ENCODE measurements at regions not wholly inside any gene's neighbourhood (a gene's known extent, or its start where the extent isn't known, plus 50 kb on each side); places are given as distances from the start of the nearest gene placed in this dataset.

- H3K27me3 ChIP-seq: no peaks in the 10 kb centered on the region
- no peak overlapping the region for H3K27ac ChIP-seq
- intact Hi-C loops (cut with DNase I; ENCODE audit: low total_unique reads): no loop called here
- H3K4me3 ChIP-seq: no peak overlapping the region
- H3K4me1 ChIP-seq: no peaks in the 10 kb centered on the region
- TF ChIP-seq POLR2A (IDR thresholded peaks at IDR 0.05) (no peak), CTCF (IDR thresholded peaks at IDR 0.05) (no peak)
- no peaks in the 10 kb centered on the region for H3K36me3 ChIP-seq
- no peak for DNase-seq
- no peaks in the 10 kb centered on the region for H3K9me3 ChIP-seq
These were observed 51.6 kb upstream of the PRDM8 start for GRCh38 chr4:80145739-80146138.

DNA sequence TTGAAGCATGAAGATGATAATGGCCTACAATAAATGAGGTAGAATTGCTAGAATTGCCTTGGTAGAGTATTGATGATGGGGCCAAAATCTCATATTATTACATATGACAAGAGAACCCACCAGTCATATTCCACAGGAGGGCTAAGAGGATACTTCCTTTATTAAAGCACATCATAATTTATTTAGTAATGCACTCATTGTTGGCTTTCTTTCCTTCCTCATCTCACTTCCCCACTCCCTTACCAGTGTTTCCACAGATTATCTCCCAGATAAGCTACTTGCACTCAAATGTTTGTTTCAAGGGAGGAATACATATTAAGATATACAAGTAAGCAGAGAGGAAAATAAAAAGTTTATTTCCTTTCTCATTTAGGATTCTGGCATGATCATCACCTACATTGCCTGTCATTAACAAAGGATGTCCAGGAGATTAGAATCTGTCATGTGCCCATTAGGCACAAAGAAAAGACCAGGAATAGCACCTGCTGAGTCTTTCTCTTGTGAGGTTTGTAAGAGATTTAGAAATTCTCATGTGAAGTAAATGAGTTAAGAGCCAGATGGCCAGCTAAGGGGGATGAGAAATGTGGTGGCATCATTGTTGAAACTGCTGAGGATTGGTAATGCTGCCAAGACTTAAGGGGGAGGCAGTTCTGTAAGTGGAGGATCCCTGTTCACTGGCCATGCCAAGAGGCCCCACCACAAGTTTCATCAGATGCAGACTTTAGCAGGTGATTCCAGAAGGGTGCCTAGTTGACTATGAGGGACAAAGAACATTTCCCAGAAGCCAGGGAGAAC is 52.4 kb upstream of the PRDM8 start:
- Histone ChIP-seq H3K4me1 (no peaks in the 10 kb centered on the region), H3K9me3 (no peaks in the 10 kb centered on the region), H3K27ac (no peak overlapping the region), H3K36me3 (no peaks in the 10 kb centered on the region), H3K27me3 (no peaks in the 10 kb centered on the region), H3K4me3 (no peak overlapping the region)
- intact Hi-C loops (cut with DNase I; ENCODE audit: low total_unique reads): no loop called here
- DNase-seq: no peak
- no peak for TF ChIP-seq CTCF (IDR thresholded peaks at IDR 0.05)

- H3K27ac ChIP-seq: no peak overlapping the region
- H3K36me3 ChIP-seq: no peaks in the 10 kb centered on the region
- no peaks in the 10 kb centered on the region for H3K27me3 ChIP-seq
- H3K9me3 ChIP-seq: no peaks in the 10 kb centered on the region
- no peaks in the 10 kb centered on the region for H3K4me1 ChIP-seq
- no peak overlapping the region for H3K4me3 ChIP-seq
- intact Hi-C loops (cut with DNase I; ENCODE audit: low total_unique reads): no loop called here
- no peak for TF ChIP-seq CTCF (IDR thresholded peaks at IDR 0.05)
- TF ChIP-seq POLR2A (IDR thresholded peaks at IDR 0.05): no peak
- no peak for DNase-seq
These were observed 54.0 kb upstream of the PRDM8 start for GRCh38 chr4:80143307-80143679.

- Histone ChIP-seq H3K27ac (no peak overlapping the region), H3K36me3 (no peaks in the 10 kb centered on the region), H3K9me3 (no peaks in the 10 kb centered on the region), H3K4me3 (no peak overlapping the region), H3K4me1 (no peaks in the 10 kb centered on the region), H3K27me3 (no peaks in the 10 kb centered on the region)
- TF ChIP-seq CTCF (IDR thresholded peaks at IDR 0.05) (no peak), POLR2A (IDR thresholded peaks at IDR 0.05) (no peak)
- intact Hi-C loops (cut with DNase I; ENCODE audit: low total_unique reads): no loop called here
- no peak for DNase-seq
These were observed 54.7 kb upstream of the PRDM8 start for GRCh38 chr4:80142394-80143306.

GRCh38 chr4:80141543-80141942 is 55.8 kb upstream of the PRDM8 start:
- H3K9me3 ChIP-seq: no peaks in the 10 kb centered on the region
- DNase-seq: no peak
- TF ChIP-seq CTCF (IDR thresholded peaks at IDR 0.05) (no peak), POLR2A (IDR thresholded peaks at IDR 0.05) (no peak)
- intact Hi-C loops (cut with DNase I; ENCODE audit: low total_unique reads): no loop called here
- H3K4me3 ChIP-seq: no peak overlapping the region
- no peaks in the 10 kb centered on the region for H3K27me3 ChIP-seq
- H3K4me1 ChIP-seq: no peaks in the 10 kb centered on the region
- no peak overlapping the region for H3K27ac ChIP-seq
- H3K36me3 ChIP-seq: no peaks in the 10 kb centered on the region
